ENCODE measurements at regions not wholly inside any gene's neighbourhood (a gene's known extent, or its start where the extent isn't known, plus 50 kb on each side); places are given as distances from the start of the nearest gene placed in this dataset.
"Not testable (repeated sequence)": the region's sequence is repeated elsewhere in the genome, so short reads cannot be mapped to it uniquely, and the experiment has no call there.

DNA sequence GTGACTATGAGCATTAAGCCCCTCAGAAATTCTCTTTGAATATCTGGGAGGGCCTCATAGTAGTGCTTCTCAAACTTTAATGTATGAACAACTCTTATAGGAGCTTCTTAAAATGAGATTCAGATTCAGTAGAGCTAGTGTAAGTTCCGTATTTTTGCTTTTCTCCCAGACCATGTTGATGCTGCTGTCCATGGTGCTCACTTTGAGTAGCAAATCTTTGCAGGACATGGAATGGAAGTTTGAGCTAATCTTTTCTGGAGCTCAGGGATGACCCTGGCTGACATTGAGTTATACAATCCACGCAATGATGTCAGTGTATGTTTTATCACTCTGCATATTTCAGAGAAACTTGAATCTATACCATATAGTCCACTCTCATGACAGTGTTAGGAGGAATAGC, 134.2 kb downstream of the OTOL1 start:
- DNase-seq (ENCODE audit: low read depth), result no peak
- TF ChIP-seq, protein P1, sequence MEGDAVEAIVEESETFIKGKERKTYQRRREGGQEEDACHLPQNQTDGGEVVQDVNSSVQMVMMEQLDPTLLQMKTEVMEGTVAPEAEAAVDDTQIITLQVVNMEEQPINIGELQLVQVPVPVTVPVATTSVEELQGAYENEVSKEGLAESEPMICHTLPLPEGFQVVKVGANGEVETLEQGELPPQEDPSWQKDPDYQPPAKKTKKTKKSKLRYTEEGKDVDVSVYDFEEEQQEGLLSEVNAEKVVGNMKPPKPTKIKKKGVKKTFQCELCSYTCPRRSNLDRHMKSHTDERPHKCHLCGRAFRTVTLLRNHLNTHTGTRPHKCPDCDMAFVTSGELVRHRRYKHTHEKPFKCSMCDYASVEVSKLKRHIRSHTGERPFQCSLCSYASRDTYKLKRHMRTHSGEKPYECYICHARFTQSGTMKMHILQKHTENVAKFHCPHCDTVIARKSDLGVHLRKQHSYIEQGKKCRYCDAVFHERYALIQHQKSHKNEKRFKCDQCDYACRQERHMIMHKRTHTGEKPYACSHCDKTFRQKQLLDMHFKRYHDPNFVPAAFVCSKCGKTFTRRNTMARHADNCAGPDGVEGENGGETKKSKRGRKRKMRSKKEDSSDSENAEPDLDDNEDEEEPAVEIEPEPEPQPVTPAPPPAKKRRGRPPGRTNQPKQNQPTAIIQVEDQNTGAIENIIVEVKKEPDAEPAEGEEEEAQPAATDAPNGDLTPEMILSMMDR (IDR thresholded peaks at IDR 0.05; ENCODE audit: insufficient read depth, low read length), result no peak
- H3K4me3 ChIP-seq (ENCODE audit: low read depth, low read length), result no peak overlapping the region

DNA sequence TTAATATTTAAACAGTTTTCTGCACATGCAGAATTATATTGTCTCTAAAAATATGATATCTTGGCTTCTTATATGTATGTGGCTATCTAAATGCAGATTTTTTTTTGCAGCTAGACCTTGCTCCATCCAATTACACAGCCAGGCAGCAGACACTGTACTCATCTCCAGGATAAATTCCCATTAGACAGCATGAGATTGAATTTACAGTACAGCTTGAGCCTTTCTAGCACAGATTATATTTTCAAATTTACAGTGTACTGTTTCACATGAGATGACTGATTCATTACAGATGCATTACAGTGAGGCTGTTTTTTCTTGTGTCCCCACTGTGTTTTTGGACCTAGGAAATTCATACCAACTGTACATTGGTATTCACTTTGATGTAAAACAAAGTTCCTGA, 134.9 kb downstream of the OTOL1 start:
- H3K4me3 ChIP-seq (ENCODE audit: low read depth, low read length), result no peak overlapping the region
- TF ChIP-seq, protein P1 (IDR thresholded peaks at IDR 0.05; ENCODE audit: insufficient read depth, low read length), result no peak
- DNase-seq (ENCODE audit: low read depth), result no peak

DNA sequence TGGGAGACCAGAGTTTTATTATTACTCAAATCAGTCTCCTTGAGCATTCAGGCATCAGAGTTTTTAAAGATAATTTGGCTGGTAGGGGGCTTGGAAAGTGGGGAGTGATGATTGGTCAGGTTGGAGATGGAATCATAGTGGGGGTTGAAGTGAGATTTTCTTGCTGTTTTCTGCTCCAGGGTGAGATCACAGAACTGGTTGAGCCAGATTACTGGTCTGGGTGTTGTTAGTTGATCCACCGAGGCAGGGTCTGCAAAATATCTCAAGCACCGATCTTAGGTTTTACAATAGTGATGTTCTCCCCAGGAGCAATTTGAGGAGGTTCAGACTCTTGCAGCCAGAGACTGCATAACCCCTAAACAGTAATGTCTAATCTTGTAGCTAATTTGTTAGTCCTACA, 141.0 kb downstream of the OTOL1 start:
- DNase-seq (ENCODE audit: low read depth), result no peak
- TF ChIP-seq, protein P1 (IDR thresholded peaks at IDR 0.05; ENCODE audit: insufficient read depth, low read length), result no peak

DNA sequence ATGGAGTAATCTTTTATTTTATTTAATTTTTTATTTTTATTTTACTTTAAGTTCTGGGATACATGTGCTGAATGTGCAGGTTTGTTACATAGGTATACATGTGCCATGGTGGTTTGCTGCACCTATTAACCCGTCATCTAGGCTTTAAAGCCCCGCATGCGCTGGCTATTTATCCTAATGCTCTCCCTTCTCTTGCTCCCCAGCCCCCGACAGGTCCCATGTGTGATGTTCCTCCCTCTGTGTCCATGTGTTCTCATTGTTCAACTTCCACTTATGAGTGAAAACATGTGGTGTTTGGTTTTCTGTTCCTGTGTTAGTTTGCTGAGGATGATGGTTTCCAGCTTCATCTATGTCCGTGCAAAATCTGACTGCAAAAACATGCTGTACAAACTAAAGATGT, 142.5 kb downstream of the OTOL1 start:
- DNase-seq (ENCODE audit: low read depth); H3K4me3 ChIP-seq (ENCODE audit: low read depth, low read length): not testable (repeated sequence)

More for the DNA sequence above, 141.0 kb downstream of the OTOL1 start:
- H3K4me3 ChIP-seq (ENCODE audit: low read depth, low read length), result no peak overlapping the region

DNA sequence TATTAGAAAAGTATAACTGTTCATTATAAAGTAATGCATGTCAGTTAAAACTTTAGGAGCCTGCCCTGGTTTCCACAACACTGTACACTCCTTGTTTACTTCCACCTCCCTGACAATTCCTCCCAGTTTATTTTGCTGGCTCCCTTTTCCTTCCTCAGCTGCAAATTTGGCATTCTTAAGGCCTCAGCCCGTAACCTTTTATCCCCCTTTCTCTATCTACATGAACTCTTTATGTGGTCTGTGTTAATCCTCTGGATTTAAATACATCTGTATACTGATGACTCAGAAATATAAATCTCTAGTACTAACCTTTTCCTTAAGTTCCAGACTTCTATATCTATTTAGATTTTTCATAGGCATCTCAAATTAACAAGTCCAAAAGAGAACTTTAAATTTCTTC, 143.6 kb downstream of the OTOL1 start:
- no peak for DNase-seq (ENCODE audit: low read depth)
- TF ChIP-seq, protein P1 (IDR thresholded peaks at IDR 0.05; ENCODE audit: insufficient read depth, low read length), result no peak
- H3K4me3 ChIP-seq (ENCODE audit: low read depth, low read length), result no peak overlapping the region

DNA sequence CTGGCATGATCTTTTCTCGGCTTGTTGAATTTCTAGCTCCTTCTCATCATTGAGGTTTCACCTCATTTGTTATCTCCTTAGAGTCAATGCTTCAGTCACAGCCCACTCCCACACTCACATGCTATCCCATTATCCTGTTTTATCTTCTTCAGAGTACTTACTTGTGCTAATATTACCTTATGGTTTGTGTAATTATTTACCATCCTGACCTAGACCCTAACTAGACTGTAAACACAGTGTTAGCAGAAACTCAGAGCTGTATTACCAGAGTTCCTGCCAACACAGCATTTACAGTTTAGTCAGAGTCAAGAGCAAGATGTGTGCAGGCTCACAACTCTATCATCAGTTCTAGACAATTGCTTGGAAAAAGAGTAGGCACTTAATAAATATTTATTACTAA, 144.7 kb downstream of the OTOL1 start:
- TF ChIP-seq, protein P1 (IDR thresholded peaks at IDR 0.05; ENCODE audit: insufficient read depth, low read length), result no peak
- no peak overlapping the region for H3K4me3 ChIP-seq (ENCODE audit: low read depth, low read length)
- DNase-seq (ENCODE audit: low read depth), result no peak

GRCh38 chr3:161644891-161645635, 148.5 kb downstream of the OTOL1 start:
- no peak overlapping the region for H3K4me3 ChIP-seq (ENCODE audit: low read depth, low read length)
- DNase-seq (ENCODE audit: low read depth), result no peak
- TF ChIP-seq, protein P1 (IDR thresholded peaks at IDR 0.05; ENCODE audit: insufficient read depth, low read length), result no peak

All from fibroblast of the aortic adventitia (primary cell).